NCI-H1105 (cell line): ENCODE measurements at regions not wholly inside any gene's neighbourhood (a gene's known extent, or its start where the extent isn't known, plus 50 kb on each side); places are given as distances from the start of the nearest gene placed in this dataset.
"Not testable (repeated sequence)": the region's sequence is repeated elsewhere in the genome, so short reads cannot be mapped to it uniquely, and the experiment has no call there.

Experiments
- DNase-seq: peaks from one replicate; lab custom pipeline; 2025; lab: John Stamatoyannopoulos, UW

DNA sequence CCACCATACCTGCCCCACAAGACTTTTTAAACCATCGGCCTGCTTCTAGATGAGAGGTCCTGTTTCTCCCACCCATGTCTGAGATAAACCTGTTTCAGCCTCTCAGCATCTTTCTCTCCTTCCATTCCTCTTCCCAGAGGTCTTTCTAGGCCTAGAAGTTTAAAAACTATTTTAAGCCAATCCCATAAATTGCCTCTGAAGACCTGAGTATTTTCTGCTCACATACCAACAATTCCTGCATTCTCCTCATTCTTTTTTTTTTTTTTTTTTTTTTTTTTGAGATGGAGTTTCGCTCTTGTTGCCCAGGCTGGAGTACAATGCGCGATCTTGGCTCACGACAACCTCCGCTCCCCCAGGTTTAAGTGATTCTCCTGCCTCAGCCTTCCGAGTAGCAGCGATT is 262.9 kb upstream of the AUTS2 start:
- no peak for DNase-seq

DNA sequence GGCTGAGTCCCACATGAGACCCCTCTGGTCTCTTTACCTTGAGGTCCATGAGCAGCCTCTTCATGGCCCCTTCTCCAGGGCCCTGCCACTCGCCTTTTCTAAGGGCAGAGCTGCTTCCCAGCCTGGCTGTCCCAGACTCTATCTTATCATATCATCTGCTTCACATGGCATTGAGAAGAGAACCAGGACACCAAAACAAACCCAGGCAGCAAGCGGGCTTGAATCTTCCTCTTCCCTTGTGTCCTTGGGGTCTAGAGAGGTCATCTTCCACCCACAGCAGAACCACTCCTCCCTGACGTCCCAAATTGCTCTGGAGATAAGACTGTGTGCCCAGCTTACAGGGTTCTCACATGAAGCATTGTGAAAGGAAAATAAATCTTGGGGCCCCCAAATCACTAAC is 261.3 kb upstream of the AUTS2 start:
- DNase-seq = no peak

DNA sequence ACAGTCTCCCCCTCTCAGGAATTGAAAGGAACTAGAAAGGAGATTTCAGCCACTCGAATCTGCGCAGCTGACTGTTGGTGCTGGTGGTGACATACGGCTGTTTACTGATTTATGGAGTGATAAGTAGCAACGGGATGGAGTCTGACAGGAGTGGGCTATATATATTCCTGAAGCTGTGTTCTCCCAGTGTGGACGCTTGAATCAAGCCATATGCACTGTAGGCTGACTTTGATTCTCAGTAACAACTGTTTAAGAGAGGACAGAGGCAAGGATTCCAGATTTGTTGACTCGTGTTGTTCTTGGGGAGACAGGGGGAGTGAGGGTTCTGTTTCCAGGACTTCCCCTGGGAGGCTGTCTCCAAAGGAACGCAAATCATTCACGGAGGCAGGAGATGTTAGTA is 260.1 kb upstream of the AUTS2 start:
- no peak for DNase-seq

DNA sequence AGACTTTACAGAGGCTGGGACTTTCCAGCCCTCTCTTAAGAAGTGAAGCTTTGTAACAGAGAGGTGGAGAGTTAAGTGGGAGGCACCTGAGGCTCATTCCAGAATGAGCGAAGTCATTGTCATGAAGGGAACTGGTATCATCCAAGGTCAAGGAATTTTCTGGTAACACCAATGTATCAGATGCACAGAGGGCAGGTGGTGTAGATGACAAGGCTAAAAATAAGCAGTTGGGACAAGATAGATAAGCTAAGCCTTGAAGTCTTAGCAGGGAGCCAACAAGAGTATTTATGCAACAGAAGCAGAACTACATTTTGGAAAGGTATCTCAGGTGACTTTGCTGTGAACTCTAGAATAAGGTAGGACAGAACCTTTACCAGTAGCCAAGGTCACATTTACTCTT is 257.0 kb upstream of the AUTS2 start:
- no peak for DNase-seq

DNA sequence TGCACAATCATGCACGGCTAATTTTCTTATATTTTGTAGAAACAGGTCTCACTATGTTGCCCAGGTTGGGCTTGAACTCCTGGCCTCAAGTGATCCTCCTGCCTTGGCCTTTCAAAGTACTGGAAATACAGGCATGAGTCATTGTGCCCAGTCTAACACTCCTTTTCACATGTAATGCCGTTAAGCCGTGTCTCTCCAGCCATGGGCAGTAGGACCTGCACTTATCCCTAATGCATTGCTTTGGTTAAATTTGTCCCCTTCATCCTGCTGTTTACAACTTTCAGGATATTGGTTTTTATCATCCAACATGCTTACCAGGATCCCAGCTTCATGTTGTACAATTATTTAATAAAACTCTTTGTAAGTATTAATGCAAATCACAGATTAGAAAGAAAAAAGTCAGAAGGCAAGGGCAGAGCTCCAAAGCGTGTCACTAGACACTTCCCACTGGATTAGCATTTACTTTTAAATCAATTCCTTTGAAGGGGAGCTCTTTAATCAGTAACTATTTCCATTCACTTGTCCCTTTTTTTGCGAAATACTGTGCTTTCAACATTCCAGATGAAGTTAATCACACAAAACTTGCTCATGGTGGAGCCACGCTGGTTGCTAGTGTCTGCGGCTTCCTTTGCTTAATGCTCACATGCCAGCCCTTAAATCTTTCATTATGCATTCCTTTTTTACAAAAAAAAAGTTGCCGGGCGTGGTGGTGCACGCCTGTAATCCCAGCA is 256.0 kb upstream of the AUTS2 start:
- DNase-seq = no peak

DNA sequence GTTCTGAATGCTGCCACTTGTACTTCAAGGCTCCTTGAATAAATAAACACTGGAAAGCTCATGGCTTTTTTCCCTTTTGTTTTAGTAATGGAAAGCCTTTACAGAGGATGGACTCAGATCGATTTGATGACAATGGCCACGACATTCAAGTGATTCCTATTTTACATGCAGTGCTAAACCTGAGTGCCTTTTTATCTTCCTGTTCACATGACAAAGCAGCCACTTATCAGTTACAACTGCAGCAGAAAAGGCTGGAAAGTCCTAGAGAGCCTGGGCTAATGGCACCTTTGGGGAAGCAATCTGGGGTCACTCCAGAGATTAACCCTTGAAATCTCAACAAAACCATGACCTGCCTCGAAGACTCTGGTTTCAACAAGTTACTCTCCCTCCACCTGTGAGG is 249.0 kb upstream of the AUTS2 start:
- peak; percentile 41 for DNase-seq

DNA sequence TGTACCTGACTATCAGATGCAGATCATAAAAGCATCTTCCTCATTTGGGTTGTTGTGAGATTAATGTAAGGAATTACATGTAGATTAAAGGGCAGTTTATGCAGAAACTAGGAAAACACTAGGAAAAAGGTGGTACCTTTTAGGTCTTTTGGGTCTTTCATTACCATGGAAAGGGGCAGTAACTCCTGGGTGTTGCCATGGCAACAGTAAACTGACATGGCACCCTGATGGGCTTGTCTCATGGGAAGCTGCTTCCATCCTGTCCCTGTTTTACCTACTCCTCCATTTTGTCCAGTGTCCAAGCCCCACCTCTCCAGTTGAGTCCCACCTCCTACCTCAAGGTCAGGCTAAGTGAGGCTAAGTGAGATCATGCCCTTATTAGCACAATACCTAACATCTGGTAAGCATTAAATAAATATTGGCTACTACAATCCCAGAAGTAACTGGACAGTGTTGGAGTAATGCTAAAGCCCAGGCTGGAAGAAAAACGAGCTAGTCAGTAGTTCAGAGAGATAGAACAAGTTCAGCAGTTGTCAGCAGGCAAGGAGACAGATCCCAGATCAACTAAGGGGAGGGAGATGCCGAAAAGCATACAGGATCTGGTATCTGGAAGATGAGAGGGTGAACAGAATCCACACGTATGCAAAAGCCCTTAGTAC is 240.0 kb upstream of the AUTS2 start:
- DNase-seq = no peak

DNA sequence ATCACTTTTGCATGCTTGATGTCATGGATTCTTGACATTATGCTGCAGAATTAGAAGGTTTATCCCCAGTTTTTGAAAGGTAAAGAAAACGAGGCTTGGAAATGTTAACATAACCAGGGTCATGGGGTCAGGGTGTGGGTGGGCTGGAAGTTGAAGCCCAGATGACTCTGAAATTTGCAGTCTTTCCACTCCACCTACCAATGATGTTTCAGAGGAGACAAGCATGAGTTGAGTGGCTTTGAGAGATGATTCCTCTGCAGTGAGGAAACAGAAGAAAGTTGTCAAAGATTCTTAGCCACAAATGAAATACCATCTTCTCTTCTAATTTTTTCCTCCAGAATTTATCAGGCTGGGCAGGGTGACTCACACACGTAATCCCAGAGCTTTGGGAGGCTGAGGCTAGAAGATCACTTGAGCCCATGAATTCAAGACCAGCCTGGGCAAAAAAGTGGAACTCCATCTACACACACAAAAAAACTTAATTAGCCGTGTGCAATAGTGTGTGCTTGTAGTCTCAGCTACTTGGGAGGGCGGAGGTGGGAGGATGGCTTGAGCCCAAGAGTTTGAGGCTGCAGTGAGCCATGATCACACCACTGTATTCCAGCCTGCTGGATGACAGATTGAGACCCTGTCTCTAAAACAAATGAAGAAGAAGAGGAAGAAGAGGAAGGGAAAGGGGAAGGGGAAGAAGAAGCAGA is 239.1 kb upstream of the AUTS2 start:
- no peak for DNase-seq

DNA sequence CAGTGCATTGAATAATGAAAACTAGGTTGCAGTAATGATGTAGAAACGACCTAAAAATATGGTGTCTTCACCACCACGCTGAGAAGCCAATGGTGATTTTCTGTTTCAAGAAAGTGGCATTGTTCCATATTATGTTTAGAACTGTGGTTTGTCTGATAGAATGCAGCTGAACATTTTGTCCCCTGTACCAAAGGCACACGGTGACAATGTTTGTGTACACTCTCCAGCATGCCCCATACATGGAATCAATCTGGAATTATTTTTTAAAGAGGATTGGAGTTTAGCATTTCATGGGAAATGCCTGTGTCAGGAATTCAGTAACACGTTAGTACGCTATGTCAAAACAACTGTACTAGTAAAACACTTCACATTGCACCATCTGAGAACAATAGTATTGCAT is 237.4 kb upstream of the AUTS2 start:
- no peak for DNase-seq

DNA sequence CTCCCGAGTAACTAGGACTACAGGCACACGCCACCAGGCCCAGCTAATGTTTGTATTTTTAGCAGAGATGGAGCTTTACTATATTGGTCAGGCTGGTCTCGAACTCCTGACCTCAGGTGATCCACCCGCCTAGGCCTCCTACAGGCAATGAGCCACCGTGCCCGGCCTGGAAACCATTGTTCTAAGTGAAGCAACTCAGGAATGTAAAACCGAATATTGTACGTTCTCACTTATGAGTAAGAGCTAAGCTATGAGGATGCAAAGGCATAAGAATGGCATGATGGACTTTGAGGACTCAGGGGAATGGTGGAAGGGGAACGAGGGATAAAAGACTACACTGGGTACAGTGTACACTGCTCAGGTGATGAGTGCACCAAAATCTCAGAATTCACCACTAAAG is 235.1 kb upstream of the AUTS2 start:
- DNase-seq = no peak

DNA sequence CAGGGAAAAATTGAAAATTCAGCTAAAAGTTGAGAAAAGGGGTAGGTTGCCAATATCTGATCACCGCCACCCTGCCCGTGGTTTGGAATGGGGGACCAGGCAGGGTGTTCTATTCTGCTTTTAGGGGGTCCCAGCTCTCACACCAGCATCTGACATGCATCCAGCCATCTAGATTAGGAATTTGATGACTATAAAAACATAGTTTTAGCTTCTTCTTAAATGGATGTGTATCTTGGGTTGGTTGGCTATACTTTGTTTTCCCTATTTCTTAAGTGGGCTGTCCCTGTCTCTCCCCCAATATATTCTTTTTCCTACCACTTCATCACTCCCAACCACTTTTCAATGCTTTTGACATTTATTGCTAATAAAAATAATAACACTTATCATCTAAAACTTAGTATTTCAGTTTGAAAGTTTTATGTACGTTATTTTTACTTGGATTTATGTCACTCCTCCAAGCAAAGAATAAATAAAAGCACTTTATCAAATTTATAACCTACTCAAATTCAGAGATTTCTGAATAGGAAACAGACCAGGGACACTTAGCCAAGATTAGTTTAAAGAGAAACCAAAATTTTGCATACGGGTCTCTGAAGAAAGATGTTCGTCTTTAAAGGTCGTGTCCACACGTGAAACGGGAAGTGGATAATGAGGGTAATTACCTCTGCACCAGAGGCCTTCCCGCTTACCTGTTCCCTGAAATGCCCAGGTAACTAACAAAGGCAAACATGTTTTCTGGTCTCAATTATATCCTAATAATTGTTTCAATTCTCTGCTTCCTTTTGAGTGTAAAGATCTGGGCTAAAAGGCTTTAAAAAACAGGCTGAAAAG is 233.2 kb upstream of the AUTS2 start:
- peak; percentile 67 for DNase-seq

DNA sequence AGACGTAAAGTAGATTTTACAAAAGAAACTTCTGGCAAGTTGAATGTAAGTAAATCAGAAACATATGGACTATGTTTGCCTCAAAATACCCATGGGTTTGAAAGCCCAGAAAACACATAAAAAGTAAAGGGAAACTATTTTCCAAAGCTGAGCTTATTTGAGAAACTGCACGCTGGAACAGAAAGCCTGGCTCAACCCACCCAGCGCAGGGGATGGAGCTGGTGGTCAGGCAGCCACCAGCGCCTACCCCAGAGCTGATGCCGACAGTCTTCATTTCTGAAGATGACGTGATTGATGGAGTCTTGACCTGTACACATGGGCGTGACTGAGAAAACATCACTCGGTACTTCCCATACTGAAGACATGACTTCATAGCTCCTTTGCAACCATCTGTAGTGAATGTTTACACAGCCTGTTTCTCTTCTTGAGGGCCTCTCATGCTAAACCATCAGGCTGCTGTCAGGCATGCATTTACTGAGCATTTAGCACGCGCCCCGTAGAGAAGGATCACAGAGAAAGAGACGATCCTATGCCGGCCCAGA is 232.6 kb upstream of the AUTS2 start:
- no peak for DNase-seq

DNA sequence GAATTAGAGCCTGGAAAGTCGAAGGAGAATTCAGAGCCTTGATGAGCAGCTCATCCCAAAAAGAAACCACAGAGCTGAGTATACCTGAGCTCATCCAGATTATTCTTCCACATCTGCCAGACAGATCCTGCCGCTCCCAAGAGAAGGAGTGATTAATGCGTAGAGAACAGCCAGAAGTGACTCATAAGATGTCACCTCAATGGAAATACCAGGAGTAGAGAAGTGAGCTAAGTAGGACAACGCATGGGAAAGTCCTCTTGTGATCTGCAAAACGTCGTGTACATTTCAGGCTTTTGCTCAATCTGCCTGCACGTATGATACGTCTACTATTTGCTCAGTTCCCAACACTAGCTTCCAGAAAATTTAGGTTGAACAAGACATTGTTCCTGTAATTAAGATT is 230.5 kb upstream of the AUTS2 start:
- no peak for DNase-seq

DNA sequence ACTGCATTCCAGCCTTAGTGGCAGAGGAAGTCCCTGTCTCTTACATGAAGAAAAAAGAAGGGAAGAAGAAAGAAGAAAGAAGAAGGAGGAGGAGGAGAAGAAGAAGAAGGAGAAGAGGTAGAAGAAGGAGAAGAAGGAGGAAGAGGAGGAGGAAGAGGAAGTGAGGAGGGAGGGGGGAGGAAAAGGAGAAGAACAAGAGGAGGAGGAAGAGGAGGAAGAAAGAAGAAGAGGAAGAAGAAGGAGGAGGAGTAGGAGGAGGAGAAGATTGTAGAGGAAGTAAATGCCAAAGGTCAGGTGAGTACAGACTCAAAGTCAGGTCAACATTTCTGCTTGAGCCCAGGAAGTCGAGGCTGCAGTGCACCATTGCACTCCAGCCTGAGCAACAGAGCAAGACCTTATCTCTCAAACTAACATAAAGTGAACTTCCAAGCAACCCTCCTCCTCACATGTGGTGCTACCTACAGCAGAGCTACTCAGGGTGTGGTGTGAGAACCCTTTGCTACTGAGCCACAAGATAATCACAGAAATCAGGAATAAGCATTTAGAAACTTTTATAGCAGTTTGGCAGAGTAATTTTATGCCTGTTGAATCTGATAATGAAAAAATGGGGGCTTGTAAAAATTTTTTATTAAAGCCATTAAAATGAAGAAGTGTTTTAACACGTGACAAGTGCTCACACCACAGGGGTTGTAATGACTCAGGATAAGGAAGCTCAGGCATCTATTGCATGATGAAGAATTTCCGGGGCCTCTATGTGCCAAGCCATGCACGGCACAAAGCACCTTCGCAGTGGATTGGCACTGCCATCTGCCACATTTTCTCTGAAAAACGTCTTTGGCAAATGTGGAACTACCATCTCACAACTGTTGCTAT is 224.9 kb upstream of the AUTS2 start:
- no peak for DNase-seq

DNA sequence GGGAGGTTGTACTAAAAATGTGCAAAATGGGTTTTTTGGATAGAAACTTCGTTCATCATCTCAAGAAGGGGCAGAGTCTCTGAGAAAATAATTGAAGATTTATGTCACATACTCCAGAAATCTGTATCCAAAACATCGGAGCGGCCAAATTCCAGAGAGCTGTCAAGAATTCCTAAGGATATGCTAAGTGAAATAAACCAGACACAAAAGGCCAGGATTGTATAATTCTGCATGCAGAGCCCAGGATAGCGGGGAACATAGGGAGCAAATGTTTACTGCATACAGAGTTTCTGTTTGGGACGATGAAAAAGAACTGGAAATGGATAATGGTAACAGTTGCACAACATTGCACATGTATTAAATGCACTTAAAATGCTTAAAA is 224.2 kb upstream of the AUTS2 start:
- DNase-seq = no peak

DNA sequence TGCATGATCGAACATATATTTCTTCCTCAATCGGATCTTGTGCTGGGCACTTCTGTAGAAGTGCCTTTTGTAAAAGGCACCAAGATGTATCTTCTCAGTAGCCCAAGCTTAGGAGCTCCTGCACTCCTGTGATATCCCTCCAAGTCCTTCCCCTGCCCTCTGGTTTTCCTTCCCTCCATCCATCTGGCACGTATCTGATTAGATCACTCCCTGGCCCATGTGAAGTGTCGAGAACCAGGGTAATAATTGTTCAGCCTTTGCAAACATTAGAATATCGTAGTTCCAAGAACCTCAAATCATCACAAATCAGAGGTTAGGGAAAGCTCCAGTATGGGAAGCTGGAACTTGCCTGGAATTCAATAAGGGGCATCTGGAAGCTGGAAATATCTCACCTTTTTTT is 221.1 kb upstream of the AUTS2 start:
- DNase-seq = no peak

DNA sequence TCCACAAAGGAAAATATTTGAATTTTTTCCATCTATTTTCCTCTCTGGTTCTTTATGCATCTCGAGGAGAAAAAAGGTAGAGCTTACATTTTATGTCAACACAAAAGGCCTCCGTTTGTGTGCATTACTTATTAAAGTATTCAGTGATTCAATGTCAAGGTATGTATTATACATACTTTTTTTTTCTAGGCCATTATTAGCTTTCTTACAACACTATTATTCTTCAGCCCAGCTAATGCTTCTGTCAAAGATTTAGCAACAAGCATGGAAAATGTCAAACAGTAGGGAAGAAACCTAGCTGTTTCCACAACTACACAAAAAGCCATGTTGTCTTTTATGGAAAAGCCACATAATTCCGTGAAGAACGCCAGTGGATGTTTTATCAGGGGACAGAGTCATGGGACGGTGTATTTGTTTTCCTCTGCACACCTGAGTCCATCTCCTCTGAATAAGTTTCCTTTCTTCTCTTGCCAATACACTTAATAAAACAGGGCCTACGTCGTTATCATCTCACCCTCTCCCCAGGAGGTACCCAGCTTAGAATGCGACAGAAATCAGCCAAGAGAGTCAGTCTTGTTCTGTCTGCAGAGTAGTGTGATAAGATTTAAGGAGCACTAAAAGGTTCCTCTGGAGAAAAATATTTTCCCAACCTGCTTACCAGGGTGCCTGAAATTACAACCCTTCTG is 209.7 kb upstream of the AUTS2 start:
- DNase-seq = no peak

DNA sequence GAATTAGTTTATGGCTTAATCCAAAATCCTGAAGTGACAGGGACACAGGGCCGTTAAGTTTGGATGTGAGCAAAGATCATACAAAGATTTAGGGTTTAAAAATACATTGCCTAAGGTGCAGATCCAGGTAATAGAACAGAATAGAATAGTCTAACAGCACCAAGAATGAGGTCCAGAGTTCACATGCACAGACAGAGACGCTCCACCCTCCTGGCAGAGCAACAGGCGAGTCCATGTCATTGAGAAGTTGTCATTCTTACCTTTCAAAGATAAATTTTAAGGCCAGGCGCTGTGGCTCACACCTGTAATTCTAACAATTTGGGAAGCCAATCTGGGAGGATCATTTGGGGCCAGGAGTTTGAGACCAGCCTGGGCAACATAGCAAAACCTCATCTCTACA is 209.1 kb upstream of the AUTS2 start:
- no peak for DNase-seq

DNA sequence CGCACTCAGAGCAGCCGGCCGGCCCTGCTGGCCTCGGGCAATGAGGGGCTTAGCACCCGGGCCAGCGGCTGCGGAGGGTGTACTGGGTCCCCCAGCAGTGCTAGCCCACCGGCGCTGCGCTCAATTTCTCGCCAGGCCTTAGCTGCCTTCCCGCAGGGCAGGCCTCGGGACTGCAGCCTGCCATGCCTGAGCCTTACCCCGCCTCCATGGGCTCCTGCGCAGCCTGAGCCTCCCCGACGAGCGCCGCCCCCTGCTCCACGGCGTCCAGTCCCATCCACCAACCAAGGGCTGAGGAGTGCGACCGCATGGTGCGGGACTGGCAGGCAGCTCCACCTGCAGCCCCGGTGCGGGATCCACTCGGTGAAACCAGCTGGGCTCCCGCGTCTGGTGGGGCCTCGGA is 204.4 kb upstream of the AUTS2 start:
- not testable (repeated sequence) for DNase-seq

DNA sequence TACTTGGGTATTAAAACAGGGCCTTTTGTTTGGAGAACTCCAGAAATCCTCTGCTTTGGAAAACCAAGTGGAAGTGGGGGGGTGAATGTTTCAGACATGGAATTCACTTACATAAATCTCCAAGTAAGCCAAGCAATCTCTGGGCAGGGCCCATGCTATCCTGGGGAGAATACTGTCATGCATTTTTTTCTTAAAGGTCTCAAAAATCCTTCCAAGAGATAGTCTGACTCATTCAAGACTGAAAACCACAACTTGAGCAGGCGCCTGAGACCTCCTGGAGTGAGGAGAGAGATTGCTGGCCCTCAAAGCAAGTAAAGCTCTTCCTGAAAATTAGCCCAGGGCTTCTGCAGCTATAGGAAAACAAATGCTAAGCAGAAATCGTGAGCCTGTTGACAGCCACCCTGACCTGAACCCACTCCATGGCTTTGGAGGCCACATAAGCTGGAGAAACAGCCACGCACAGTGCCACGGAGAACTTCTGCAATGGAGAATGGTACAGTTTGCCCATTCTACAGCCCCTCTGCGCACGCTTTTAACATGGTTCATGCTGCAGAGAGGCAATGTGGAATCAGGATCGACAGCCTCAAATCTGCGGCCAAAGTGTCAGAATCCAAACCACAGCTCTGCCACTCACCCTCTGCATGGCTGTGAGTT is 203.1 kb upstream of the AUTS2 start:
- no peak for DNase-seq
